ENCODE measurements at regions not wholly inside any gene's neighbourhood (a gene's known extent, or its start where the extent isn't known, plus 50 kb on each side); places are given as distances from the start of the nearest gene placed in this dataset.

DNA sequence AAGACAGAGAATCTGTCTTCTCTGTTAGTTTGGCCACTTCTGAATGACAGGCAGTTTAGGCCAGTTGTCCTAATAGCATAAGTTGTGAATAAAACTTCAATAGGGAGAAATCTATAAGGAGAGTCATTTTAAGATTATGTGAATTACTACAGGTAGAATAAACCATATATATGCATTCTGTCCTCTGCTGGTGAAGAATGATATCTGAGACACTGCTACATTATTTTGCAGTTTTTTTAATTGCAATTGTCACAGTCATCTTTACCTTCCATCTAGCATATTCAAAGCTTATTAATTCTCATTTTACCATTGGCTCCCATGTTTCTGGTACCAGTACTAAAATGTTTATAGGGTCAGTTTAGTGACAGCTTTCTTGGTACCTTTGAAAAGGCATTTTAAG, 519.6 kb upstream of the DEPDC1 start:
- no peak overlapping the region for H3K27ac ChIP-seq
- peaks cover 0 to 4% (median 0%) of the 10 kb centered on the region in 4 donors for H3K9me3 ChIP-seq
- no peak overlapping the region for H3K4me3 ChIP-seq
- TF ChIP-seq POLR2A (IDR thresholded peaks at IDR 0.05) (no peak), POLR2AphosphoS5 (IDR thresholded peaks at IDR 0.05) (no peak), EP300 (IDR thresholded peaks at IDR 0.05) (no peak)
- TF ChIP-seq, protein P1, sequence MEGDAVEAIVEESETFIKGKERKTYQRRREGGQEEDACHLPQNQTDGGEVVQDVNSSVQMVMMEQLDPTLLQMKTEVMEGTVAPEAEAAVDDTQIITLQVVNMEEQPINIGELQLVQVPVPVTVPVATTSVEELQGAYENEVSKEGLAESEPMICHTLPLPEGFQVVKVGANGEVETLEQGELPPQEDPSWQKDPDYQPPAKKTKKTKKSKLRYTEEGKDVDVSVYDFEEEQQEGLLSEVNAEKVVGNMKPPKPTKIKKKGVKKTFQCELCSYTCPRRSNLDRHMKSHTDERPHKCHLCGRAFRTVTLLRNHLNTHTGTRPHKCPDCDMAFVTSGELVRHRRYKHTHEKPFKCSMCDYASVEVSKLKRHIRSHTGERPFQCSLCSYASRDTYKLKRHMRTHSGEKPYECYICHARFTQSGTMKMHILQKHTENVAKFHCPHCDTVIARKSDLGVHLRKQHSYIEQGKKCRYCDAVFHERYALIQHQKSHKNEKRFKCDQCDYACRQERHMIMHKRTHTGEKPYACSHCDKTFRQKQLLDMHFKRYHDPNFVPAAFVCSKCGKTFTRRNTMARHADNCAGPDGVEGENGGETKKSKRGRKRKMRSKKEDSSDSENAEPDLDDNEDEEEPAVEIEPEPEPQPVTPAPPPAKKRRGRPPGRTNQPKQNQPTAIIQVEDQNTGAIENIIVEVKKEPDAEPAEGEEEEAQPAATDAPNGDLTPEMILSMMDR (IDR thresholded peaks at IDR 0.05), result no peak
- DNase-seq (no peak), ATAC-seq (ENCODE audit: low FRiP score in 2 of 2) (no peak)
- H3K27me3 ChIP-seq, result no peaks in the 10 kb centered on the region
- no peaks in the 10 kb centered on the region for H3K4me1 ChIP-seq
- no peaks in the 10 kb centered on the region for H3K36me3 ChIP-seq

DNA sequence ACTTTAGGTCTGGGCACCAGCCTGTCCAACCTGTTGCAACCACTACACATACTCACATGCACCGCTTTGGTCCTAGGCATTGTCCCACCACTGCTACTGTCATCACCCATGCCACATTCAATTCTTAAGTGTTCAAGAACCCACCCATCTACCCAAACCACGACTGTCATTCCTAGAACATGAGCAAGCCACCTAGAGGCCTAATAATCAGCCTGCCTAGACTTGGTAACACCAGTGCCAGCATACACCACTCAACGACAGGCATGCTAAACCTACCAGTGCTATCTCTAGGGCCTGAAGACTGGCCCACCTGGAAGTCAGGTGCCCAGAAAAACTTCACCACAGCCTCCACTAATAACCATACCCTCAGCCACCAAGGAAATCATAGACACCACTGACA, 532.8 kb upstream of the DEPDC1 start:
- Histone ChIP-seq H3K4me3 (no peak overlapping the region), H3K27me3 (no peaks in the 10 kb centered on the region), H3K36me3 (no peaks in the 10 kb centered on the region), H3K27ac (no peak overlapping the region), H3K4me1 (no peaks in the 10 kb centered on the region), H3K9me3 (peaks cover 3 to 11% (median 9%) of the 10 kb centered on the region in 4 donors)
- TF ChIP-seq EP300 (IDR thresholded peaks at IDR 0.05), result no peak
- TF ChIP-seq, protein P1 (IDR thresholded peaks at IDR 0.05), result no peak
- no peak for ATAC-seq (ENCODE audit: low FRiP score in 2 of 2)
- 87 to 90% methylated on average over 3 of the region's 3 CpGs for WGBS, 2 donors
- no peak for DNase-seq

DNA sequence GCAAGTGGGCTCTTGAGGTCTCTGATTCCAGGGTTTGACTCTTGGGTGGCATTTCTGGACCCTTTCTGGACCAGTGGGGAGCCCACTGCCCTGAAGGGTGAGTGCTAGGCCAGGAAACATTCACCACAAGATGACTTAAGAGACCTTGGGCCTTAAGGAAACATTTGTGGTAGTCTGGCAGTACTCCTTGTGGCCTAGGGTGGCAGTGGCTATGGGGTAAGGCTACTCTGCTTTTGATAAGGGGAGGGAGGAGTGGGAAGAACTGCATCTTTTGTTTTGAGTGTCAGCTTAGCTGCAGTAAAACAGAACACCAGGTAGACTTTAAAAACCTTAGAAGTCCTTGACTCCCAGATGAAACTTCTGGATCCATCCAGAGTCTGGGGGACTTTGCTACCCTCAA, 529.3 kb upstream of the LRRC7 start:
- DNase-seq, result no peak
- peaks cover 0 to 8% (median 2%) of the 10 kb centered on the region in 4 donors for H3K9me3 ChIP-seq
- no peak overlapping the region for H3K27ac ChIP-seq
- no peaks in the 10 kb centered on the region for H3K36me3 ChIP-seq
- TF ChIP-seq POLR2AphosphoS5 (IDR thresholded peaks at IDR 0.05), result no peak
- H3K4me3 ChIP-seq, result no peak overlapping the region
- no peaks in the 10 kb centered on the region for H3K27me3 ChIP-seq
- H3K4me1 ChIP-seq, result no peaks in the 10 kb centered on the region
- ATAC-seq (ENCODE audit: low FRiP score in 2 of 2), result no peak

DNA sequence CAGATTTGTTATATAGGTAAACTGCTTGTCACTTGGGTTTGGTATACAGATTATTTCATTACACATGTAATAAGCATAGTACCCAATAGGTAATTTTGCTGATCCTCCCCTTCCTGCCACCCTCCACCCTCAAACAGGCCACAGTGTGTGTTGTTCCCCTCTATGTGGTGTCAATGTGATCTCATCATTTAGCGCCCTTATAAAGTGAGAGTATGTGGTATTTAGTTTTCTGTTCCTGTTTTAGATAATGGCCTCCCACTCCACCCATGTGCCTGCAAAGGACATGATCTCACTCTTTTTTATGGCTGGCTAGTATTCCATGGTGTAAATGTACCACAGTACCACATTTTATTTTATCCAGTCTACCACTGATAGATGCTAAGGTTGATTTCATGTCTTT, 522.1 kb upstream of the LRRC7 start:
- Histone ChIP-seq H3K4me1 (no peaks in the 10 kb centered on the region), H3K27ac (no peak overlapping the region), H3K9me3 (peaks cover 0 to 7% (median 0%) of the 10 kb centered on the region in 4 donors), H3K36me3 (no peaks in the 10 kb centered on the region), H3K4me3 (no peak overlapping the region), H3K27me3 (no peaks in the 10 kb centered on the region)
- no peak for DNase-seq
- ATAC-seq (ENCODE audit: low FRiP score in 2 of 2), result no peak
- WGBS, 2 donors, result 87 to 96% methylated on average over 1 of the region's 1 CpG
- TF ChIP-seq EP300 (IDR thresholded peaks at IDR 0.05) (no peak), POLR2A (IDR thresholded peaks at IDR 0.05) (no peak), POLR2AphosphoS5 (IDR thresholded peaks at IDR 0.05) (no peak)
- TF ChIP-seq, protein P1 (IDR thresholded peaks at IDR 0.05), result no peak

DNA sequence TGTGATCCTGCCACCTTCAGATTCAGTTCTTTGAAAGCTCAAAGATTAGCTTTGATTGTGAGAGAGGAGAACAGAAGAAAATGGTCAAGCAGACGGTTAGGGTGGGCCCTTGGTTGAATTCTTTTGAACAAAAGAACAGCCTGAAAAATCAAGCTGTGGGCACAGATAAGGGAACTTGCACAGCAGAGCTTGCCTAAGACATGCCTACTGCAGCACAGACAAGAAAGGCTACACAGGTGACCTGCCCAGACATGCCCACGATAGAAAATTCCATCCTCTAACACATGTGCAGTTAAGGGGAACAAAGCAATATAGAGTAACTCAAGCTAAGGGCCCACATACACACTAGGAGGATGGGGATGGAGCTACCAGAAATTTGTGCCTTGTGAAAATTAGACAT, 512.5 kb upstream of the LRRC7 start:
- H3K27ac ChIP-seq, result no peak overlapping the region
- no peaks in the 10 kb centered on the region for H3K36me3 ChIP-seq
- ATAC-seq (ENCODE audit: low FRiP score in 2 of 2) (no peak), DNase-seq (no peak)
- no peak overlapping the region for H3K4me3 ChIP-seq
- no peaks in the 10 kb centered on the region for H3K4me1 ChIP-seq
- no peaks in the 10 kb centered on the region for H3K27me3 ChIP-seq
- H3K9me3 ChIP-seq, result no peaks in the 10 kb centered on the region
- WGBS, 2 donors, result 59 to 66% methylated on average over 2 of the region's 2 CpGs
- no peak for TF ChIP-seq EP300 (IDR thresholded peaks at IDR 0.05)
- TF ChIP-seq POLR2AphosphoS5 (IDR thresholded peaks at IDR 0.05), result no peak
- TF ChIP-seq, protein P1 (IDR thresholded peaks at IDR 0.05), result no peak
- no peak for TF ChIP-seq POLR2A (IDR thresholded peaks at IDR 0.05)
